Left ventricle myocardium superior (tissue), 1 donor: ENCODE measurements at regions not wholly inside any gene's neighbourhood (a gene's known extent, or its start where the extent isn't known, plus 50 kb on each side); places are given as distances from the start of the nearest gene placed in this dataset.
"Not testable (repeated sequence)": the region's sequence is repeated elsewhere in the genome, so short reads cannot be mapped to it uniquely, and the experiment has no call there.

Experiments used
- ATAC-seq: fragments of 200-7000 bp; cut with Tn5 transposase; one replicate; pipeline ENCODE4 v1.9.1; 2020; ENCODE audit warnings: mild to moderate bottlenecking, moderate library complexity
- DNase-seq: peaks from one replicate; pipeline ENCODE4 v3.0.0-alpha.2; 2020
- intact Hi-C: fragments of 100-400 bp; cut with micrococcal nuclease; formaldehyde crosslinking; loops from one replicate; pipeline ENCODE4 v1.11.0; 2022
- donor health status: DM: no; HTN: yes; CAD: no; lungs with severe emphysema.

DNA sequence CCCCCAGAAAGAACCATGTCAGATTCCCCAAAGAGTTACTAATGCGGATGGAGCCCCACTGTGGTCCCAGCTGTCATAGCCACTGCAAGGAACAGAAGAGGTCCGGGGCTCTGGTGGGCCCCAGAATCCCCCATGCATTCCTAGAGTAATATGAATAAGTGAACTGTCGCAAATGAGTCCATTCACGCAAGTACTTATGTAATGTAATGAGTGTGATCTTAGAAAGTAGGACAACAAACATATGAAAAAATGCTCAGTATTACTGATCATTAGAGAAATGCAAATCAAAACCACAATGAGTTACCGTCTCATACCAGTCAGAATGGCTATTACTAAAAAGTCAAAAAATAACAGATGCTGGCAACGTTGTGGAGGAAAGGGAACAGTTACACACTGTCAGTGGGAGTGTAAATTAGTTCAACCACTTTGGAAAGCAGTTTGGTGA lies 141.5 kb upstream of the RBPJ start:
- DNase-seq (no peak), ATAC-seq (no peak)
- intact Hi-C loops: no loop called here

DNA sequence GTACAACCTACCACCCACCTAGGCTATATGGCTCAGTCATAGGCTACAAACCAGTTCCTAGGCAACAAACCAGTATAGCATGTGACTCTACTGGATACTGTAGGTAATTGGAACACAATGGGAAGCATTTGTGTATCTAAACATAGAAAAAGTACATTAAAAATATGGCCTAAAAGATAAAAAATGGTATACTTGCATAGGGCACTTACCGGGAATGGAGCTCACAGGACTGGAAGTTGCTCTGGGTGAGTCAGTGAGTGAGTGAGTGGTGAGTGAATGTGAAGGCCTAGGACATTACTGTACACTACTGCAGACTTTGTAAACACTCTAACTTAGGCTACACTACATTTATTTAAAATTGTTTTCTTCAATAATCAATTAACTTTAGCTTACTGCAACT lies 139.2 kb upstream of the RBPJ start:
- intact Hi-C loops: no loop called here
- ATAC-seq: no peak
- no peak for DNase-seq

DNA sequence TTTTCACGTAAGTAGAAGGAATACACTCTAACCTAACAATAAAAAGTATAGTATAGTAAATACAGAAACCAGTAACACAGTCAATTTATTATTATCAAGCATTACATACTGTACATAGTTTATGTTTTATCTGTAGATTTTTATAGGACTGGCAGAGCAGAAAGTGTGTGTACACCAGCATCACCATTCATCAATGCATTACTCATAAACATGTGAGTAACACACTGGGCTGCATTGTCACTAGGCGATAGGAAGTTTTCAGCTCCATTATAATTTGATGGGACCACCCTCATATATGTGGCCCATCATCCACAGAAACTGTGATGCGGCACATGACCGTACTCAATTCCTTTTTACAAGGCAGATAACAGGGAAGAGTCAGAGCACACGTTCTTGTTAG lies 137.8 kb upstream of the RBPJ start:
- no peak for DNase-seq
- intact Hi-C loops: no loop called here
- ATAC-seq: no peak

- no peak for ATAC-seq
- intact Hi-C loops: no loop called here
- no peak for DNase-seq
Measured at GRCh38 chr4:26185436-26185835, 135.4 kb upstream of the RBPJ start.

GRCh38 chr4:26191353-26191752 lies 129.5 kb upstream of the RBPJ start:
- ATAC-seq: no peak

DNA sequence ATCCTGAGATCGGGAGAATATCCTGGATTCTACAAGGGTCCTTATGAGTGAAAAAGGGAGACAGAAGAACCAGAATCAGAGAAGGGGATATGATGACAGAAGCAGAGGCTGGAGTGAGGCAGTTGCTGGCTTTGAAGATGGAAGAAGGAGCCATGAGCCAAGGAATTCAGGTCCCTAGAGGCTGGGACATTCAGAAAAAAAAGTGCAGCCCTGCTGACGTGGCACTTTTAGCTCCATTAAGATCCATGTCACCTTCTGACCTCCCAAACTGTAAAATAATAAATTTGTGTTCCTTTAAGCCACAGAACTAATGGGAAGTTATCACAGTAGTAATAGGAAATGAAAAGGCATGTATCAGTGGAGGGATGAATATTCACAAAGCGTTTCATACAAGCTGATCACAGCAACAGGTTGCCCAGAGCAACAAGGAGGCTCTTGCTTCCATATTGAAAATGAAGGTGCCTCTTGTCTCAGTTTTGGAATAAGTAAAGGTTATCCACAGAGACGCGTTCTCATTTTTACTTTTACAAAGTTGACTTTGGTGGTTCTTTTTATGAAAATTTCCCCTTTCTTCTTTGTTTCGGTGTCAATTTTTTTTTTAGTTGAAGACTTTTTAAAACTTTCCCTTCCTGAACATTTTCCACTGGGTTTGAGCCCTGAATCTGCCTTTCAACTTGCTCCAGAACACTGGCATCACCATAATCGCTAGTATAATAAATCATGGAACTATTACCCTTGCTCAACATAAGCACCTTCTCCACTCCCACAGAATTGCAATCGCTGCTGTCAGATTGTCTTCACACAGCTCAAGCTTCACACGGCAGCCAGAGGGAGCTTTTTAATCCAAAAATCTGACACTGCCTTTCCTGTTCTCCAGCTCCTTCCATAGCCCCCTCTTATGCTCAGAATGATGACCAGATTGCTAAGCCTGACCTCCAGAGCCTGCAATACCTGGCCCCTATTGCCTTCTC lies 127.6 kb upstream of the RBPJ start:
- intact Hi-C loops: no loop called here
- DNase-seq: no peak
- ATAC-seq: no peak

More at GRCh38 chr4:26191353-26191752, 129.5 kb upstream of the RBPJ start:
- DNase-seq: no peak
- intact Hi-C loops: no loop called here

GRCh38 chr4:26194764-26195163 lies 126.0 kb upstream of the RBPJ start:
- no peak for DNase-seq
- no peak for ATAC-seq
- intact Hi-C loops: no loop called here

- intact Hi-C loops: no loop called here
- DNase-seq (no peak), ATAC-seq (no peak)
Measured at GRCh38 chr4:26196567-26196966, 124.2 kb upstream of the RBPJ start.

DNA sequence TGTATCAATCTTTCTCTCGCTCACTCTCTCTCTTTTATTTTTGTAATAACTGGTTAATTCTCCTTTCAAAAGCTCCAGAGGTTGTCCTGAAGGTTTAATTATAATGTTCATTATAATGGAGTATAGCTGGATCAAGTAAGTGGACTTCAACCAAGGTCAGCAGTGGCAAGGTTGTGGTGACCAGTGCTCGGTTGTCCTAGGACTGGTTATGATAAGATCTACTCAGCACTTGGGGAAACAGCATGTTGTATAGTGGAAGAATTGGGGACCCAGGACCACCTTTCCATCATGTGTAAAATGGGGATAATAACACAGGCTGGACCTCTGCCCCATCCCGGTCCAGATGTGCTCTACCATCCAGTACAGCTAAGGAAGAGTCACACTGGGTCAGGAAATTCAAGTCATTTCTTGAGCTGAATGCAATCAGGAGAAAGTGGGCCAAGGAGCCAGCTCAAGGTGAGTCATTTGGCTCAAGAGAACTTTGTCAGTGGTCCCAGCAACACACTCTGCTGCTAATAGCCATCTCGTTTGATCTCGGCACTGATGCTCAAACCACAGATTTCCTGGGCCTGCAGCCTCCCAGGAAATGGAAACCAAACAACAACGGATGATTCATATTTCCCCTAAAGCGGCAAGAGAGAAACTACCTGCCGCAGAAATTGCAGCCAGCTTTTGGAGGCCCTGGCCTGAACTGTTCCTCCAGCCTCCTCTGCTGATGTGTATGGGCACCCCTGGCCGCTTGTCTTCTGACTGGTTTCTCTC lies 123.6 kb upstream of the RBPJ start:
- ATAC-seq (no peak), DNase-seq (no peak)
- intact Hi-C loops: no loop called here

GRCh38 chr4:26198931-26199330 lies 121.9 kb upstream of the RBPJ start:
- DNase-seq, intact Hi-C loops, ATAC-seq: not testable (repeated sequence)

GRCh38 chr4:26199596-26199995 lies 121.2 kb upstream of the RBPJ start:
- ATAC-seq (no peak), DNase-seq (no peak)
- intact Hi-C loops: no loop called here

DNA sequence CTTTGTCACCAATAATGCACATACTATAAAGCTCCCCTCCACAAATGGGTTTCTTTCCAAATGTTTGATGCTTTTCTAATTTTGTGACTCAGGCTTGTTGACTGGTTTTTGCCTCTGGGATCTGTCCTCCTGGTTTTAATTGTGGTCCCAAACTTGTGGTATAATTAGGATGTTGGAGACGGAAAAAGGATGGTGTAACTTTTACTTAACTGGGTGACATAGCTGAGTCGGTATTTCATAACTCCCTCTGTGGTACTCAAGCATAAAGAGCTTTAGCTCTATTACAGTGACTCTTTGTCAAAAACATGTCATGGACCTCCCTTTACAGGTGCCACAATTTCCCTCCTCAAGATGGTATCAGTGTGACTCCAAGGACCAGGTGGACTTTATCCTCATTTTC lies 119.7 kb upstream of the RBPJ start:
- ATAC-seq: no peak
- intact Hi-C loops: no loop called here
- DNase-seq: no peak

- no peak for DNase-seq
- peak; percentile 55 for ATAC-seq
Measured at GRCh38 chr4:26204249-26204825, 116.5 kb upstream of the RBPJ start.

DNA sequence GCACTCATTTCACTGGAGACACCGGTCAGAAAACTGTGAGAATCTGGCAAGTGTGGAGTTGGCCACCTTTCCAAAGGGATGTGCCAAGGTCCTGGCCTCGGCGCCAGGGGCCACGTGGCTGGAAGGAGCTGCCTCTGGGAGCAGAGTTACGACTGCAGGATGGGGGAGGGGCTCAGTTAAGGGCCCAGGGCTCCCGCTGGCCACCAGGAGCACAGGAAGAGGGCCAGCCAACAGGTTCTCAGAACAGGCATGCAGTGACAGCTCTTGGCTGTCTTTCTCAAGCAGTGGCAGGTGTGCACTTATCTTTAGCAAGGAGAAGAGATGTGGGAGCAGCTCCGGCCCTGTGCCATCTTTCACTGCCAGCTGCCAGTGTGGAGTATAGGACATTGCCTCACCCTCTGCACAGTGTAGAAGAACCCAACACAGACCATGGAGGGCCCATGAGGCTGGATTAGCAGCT lies 115.9 kb upstream of the RBPJ start:
- intact Hi-C loops: no loop called here
- ATAC-seq (peak; percentile 76), DNase-seq (peak; percentile 70)

More at GRCh38 chr4:26204249-26204825, 116.5 kb upstream of the RBPJ start:
- intact Hi-C loops: no loop called here

DNA sequence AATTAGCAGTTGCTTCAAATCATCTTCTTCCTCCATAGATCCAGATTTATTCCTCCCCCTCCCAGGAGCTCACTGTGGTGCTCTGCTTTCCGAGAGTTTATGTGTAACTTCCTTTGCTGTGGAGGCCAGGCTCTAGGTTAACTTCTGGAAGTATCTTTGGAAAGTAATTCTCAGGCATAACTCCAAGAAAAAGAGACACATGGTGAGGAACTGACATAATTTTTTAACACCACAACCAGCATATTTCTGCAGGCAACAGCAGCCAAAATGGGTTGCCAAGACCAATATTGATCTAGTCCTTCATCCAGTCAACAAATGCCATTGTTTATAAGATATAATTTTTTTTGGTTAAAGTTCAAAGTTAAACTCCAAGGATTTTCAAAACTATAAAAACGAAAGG lies 114.5 kb upstream of the RBPJ start:
- no peak for DNase-seq
- peak; percentile 84 for ATAC-seq
- intact Hi-C loops: no loop called here

GRCh38 chr4:26206999-26207398 lies 113.8 kb upstream of the RBPJ start:
- intact Hi-C loops: no loop called here
- ATAC-seq: no peak
- no peak for DNase-seq

DNA sequence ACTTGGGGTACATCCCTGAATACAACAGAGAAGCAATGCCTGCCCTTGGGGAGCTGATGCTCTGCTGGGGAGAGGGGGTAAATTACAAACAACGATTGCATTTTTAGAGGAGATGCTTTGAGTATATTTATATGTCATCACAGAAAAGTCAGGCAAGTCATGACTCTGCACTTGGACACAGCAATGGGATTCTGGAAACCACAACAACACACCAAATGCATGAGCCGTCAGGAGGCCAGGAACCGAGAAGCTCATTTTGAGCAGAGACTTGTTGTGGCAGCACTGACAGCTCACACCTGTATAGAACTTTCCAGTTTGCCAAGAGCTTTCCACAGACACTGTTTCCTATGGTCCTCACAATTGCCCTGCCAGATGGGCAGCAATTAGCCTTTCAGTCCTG lies 113.2 kb upstream of the RBPJ start:
- no peak for ATAC-seq
- intact Hi-C loops: no loop called here
- no peak for DNase-seq

- DNase-seq: no peak
- intact Hi-C loops: no loop called here
- ATAC-seq: no peak
Measured at GRCh38 chr4:26208237-26208994, 112.4 kb upstream of the RBPJ start.

DNA sequence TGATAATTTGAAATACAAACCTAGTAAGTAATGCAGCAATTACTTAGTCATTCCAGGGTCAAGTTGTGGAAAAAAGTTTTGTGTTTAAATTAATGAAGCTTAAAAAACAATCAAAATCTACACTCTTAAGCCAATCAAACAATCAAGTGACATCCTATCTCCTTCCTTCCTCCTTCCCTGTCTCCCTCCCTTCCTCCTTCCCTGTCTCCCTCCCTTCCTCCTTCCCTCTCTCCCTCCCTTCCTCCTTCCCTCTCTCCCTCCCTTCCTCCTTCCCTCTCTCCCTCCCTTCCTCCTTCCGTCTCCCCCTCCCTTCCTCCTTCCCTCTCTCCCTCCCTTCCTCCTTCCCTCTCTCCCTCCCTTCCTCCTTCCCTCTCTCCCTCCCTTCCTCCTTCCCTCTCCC lies 111.4 kb upstream of the RBPJ start:
- ATAC-seq, intact Hi-C loops, DNase-seq: not testable (repeated sequence)
